PC-9 (cell line): ENCODE measurements at regions not wholly inside any gene's neighbourhood (a gene's known extent, or its start where the extent isn't known, plus 50 kb on each side); places are given as distances from the start of the nearest gene placed in this dataset.

ENCODE experiments used
- BruUV-seq: library from RNA; stranded (reverse); fragments of 400-500 nt; replicated peaks from 2 replicates; lab custom pipeline; 2021; lab: Mats Ljungman, UMichigan
- CTCF ChIA-PET: fragments of 300-600 bp; sonication (Branson Sonifier 250); formaldehyde crosslinking; loops from one replicate; lab custom pipeline; 2022; ENCODE audit warnings: antibody characterized with exemption; lab: Charles Lee
- POLR2A ChIA-PET: fragments of 300-600 bp; sonication (Branson Sonifier 250); formaldehyde crosslinking; loops from one replicate; lab custom pipeline; 2022; ENCODE audit warnings: antibody characterized with exemption; ENCODE audit not compliant: unreplicated experiment; lab: Charles Lee
- DNase-seq, 2 experiments: peaks; one replicate each; pipeline versions ENCODE4 v3.0.0 to v3.0.0-alpha.2; 2015 to 2022; ENCODE audit warnings: mixed read lengths in 1 of 2
- H2AFZ ChIP-seq: fragments of 200-600 bp; sonication (generic); 2 replicates; pipeline ENCODE4 v1.8.1; 2017; ENCODE audit warnings: antibody characterized with exemption
- H3F3A ChIP-seq: fragments of 200-600 bp; sonication (generic); 2 replicates; pipeline ENCODE4 v1.8.1; 2017; ENCODE audit warnings: antibody characterized with exemption, mild to moderate bottlenecking, low read depth; ENCODE audit not compliant: insufficient read depth
- H3K27ac ChIP-seq: fragments of 200-600 bp; sonication (generic); 2 replicates; pipeline ENCODE4 v1.6.1; 2016; ENCODE audit warnings: mixed run types
- H3K27me3 ChIP-seq: fragments of 200-600 bp; sonication (generic); 2 replicates; pipeline ENCODE4 v1.6.1; 2016; ENCODE audit warnings: low read depth, mixed run types; ENCODE audit not compliant: insufficient read depth
- H3K36me3 ChIP-seq: fragments of 200-600 bp; sonication (generic); 2 replicates; pipeline ENCODE4 v1.6.1; 2016; ENCODE audit warnings: low read depth, mixed run types
- H3K4me1 ChIP-seq: fragments of 200-600 bp; sonication (generic); replicated peaks from 2 replicates; pipeline ENCODE4 v1.6.1; 2016; ENCODE audit warnings: mixed run types; ENCODE audit not compliant: insufficient read depth
- H3K4me2 ChIP-seq: fragments of 200-600 bp; sonication (generic); 2 replicates; pipeline ENCODE4 v1.6.1; 2017; ENCODE audit warnings: mixed run types
- H3K4me3 ChIP-seq: fragments of 200-600 bp; sonication (generic); 2 replicates; pipeline ENCODE4 v1.6.1; 2016; ENCODE audit warnings: mixed run types
- H3K79me2 ChIP-seq: fragments of 200-600 bp; sonication (generic); 2 replicates; pipeline ENCODE4 v1.6.1; 2017; ENCODE audit warnings: low read depth, mixed run types
- H3K9me2 ChIP-seq: fragments of 200-600 bp; sonication (generic); 2 replicates; pipeline ENCODE4 v1.8.1; 2017; ENCODE audit warnings: mild to moderate bottlenecking; ENCODE audit not compliant: insufficient read depth
- H3K9me3 ChIP-seq: fragments of 200-600 bp; sonication (generic); 2 replicates; pipeline ENCODE4 v1.8.1; 2016; ENCODE audit warnings: low read depth; ENCODE audit not compliant: insufficient read depth
- H4K20me1 ChIP-seq: fragments of 200-600 bp; sonication (generic); 2 replicates; pipeline ENCODE4 v1.8.1; 2017; ENCODE audit not compliant: insufficient read depth
- EZH2 ChIP-seq: fragments of 200-600 bp; sonication (generic); IDR thresholded peaks from 2 replicates; pipeline ENCODE4 v1.8.0; 2017; ENCODE audit warnings: antibody characterized with exemption, low read depth
- intact Hi-C: fragments of 100-400 bp; cut with micrococcal nuclease; formaldehyde crosslinking; loops from one replicate; pipeline ENCODE4 v1.10.0; 2022; ENCODE audit not compliant: unreplicated experiment
- TF ChIP-seq, protein P1 (sequence below): fragments of 200-600 bp; sonication (generic); conservative IDR thresholded peaks from 2 replicates; pipeline ENCODE4 v1.6.1; 2017; ENCODE audit warnings: mixed run types, antibody characterized with exemption, mild to moderate bottlenecking, moderate library complexity

- H3K9me2 ChIP-seq, result no peaks in the 10 kb centered on the region
- no peaks in the 10 kb centered on the region for H3K36me3 ChIP-seq
- no TSS peak for BruUV-seq
- ChIA-PET CTCF (no interaction called here), POLR2A (no interaction called here)
- no peak overlapping the region for H3K4me3 ChIP-seq
- H3K4me2 ChIP-seq, result no peak overlapping the region
- peaks cover 7% of the 10 kb centered on the region for H3F3A ChIP-seq
- no peak overlapping the region for H3K27ac ChIP-seq
- H3K27me3 ChIP-seq, result no peaks in the 10 kb centered on the region
- DNase-seq, result no peak
- no peaks in the 10 kb centered on the region; the same call in 1 of the 2 replicates for H3K9me3 ChIP-seq
- H3K79me2 ChIP-seq, result no peaks in the 10 kb centered on the region
- TF ChIP-seq, protein P1, sequence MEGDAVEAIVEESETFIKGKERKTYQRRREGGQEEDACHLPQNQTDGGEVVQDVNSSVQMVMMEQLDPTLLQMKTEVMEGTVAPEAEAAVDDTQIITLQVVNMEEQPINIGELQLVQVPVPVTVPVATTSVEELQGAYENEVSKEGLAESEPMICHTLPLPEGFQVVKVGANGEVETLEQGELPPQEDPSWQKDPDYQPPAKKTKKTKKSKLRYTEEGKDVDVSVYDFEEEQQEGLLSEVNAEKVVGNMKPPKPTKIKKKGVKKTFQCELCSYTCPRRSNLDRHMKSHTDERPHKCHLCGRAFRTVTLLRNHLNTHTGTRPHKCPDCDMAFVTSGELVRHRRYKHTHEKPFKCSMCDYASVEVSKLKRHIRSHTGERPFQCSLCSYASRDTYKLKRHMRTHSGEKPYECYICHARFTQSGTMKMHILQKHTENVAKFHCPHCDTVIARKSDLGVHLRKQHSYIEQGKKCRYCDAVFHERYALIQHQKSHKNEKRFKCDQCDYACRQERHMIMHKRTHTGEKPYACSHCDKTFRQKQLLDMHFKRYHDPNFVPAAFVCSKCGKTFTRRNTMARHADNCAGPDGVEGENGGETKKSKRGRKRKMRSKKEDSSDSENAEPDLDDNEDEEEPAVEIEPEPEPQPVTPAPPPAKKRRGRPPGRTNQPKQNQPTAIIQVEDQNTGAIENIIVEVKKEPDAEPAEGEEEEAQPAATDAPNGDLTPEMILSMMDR, result no peak
- TF ChIP-seq EZH2, result no peak
- H4K20me1 ChIP-seq, result no peaks in the 10 kb centered on the region
- no peak overlapping the region for H2AFZ ChIP-seq
- intact Hi-C loops, result loop anchor here (10.0 kb wide), 1 partner anchor 655 kb away; no protein-coding TSS in a partner anchor
- peaks cover 12% of the 10 kb centered on the region for H3K4me1 ChIP-seq
These were observed 471.3 kb downstream of the LMO4 start for GRCh38 chr1:87800006-87800405.

- Histone ChIP-seq H3K27ac (no peak overlapping the region), H3K4me3 (no peak overlapping the region), H4K20me1 (no peaks in the 10 kb centered on the region), H3K9me3 (peaks cover 3% of the 10 kb centered on the region; the same call in 1 of the 2 replicates), H3K79me2 (no peaks in the 10 kb centered on the region), H3K27me3 (no peaks in the 10 kb centered on the region), H3K9me2 (no peaks in the 10 kb centered on the region), H3K4me1 (peaks cover 22% of the 10 kb centered on the region), H2AFZ (no peak overlapping the region), H3F3A (0 out of 2 replicates have a peak, but pooled peaks cover 5% of the 10 kb centered on the region), H3K4me2 (no peak overlapping the region), H3K36me3 (no peaks in the 10 kb centered on the region)
- TF ChIP-seq, protein P1, result no peak
- no peak for TF ChIP-seq EZH2
- no peak for DNase-seq
- ChIA-PET POLR2A (no interaction called here), CTCF (no interaction called here)
- BruUV-seq, result no TSS peak
- intact Hi-C loops, result loop anchor here (10.0 kb wide), 1 partner anchor 659 kb away; no protein-coding TSS in a partner anchor
These were observed 474.7 kb downstream of the LMO4 start for GRCh38 chr1:87803375-87803774.

- Histone ChIP-seq H3K79me2 (no peaks in the 10 kb centered on the region), H3K9me2 (no peaks in the 10 kb centered on the region), H3K4me2 (no peak overlapping the region), H3K36me3 (no peaks in the 10 kb centered on the region), H3K9me3 (peaks cover 3% of the 10 kb centered on the region; the same call in 1 of the 2 replicates), H3K4me1 (peaks cover 22% of the 10 kb centered on the region), H2AFZ (no peak overlapping the region), H3K4me3 (no peak overlapping the region), H3K27me3 (no peaks in the 10 kb centered on the region), H4K20me1 (no peaks in the 10 kb centered on the region), H3K27ac (no peak overlapping the region), H3F3A (0 out of 2 replicates have a peak, but pooled peaks cover 5% of the 10 kb centered on the region)
- no peak for DNase-seq
- ChIA-PET CTCF (no interaction called here), POLR2A (no interaction called here)
- no TSS peak for BruUV-seq
- TF ChIP-seq, protein P1, result no peak
- no peak for TF ChIP-seq EZH2
- intact Hi-C loops, result loop anchor here (10.0 kb wide), 1 partner anchor 659 kb away; no protein-coding TSS in a partner anchor
These were observed 475.4 kb downstream of the LMO4 start for GRCh38 chr1:87804128-87804527.
